ENCODE measurements at regions not wholly inside any gene's neighbourhood (a gene's known extent, or its start where the extent isn't known, plus 50 kb on each side); places are given as distances from the start of the nearest gene placed in this dataset.
"Not testable (repeated sequence)": the region's sequence is repeated elsewhere in the genome, so short reads cannot be mapped to it uniquely, and the experiment has no call there.

GRCh38 chr5:38607396-38607795 lies 51.0 kb upstream of the LIFR start:
- DNase-seq (ENCODE audit: low spot score) = peak; percentile 80

DNA sequence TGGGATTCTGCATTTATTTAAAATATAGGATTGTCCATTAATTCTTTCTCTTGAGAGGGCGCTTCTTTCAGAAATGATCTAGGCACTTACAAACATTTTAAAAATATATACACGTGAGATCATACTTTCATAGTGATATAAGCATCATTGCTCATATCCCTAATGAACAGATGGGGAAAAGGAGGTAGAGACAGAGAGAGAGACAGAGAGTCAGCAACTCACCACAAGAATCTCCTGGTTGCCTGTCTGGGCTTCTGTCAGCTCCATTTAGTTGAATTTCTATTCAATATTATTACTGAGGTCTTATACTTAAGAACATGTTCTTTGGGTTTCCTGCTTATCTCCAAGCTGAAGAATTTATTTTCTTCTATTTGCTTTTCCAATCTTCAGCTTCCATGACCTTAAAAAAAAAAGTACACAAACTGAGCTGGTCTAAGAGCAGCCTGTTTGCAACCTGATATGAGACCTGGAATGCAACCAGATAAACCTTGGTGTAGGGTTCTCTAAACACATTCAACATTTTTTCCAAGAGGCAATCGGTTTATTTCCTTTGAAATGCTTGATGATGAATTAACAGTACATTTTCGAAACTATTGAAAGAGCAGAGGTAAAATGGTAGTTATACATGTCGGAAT lies 51.6 kb upstream of the LIFR start:
- no peak for DNase-seq (ENCODE audit: low spot score)

DNA sequence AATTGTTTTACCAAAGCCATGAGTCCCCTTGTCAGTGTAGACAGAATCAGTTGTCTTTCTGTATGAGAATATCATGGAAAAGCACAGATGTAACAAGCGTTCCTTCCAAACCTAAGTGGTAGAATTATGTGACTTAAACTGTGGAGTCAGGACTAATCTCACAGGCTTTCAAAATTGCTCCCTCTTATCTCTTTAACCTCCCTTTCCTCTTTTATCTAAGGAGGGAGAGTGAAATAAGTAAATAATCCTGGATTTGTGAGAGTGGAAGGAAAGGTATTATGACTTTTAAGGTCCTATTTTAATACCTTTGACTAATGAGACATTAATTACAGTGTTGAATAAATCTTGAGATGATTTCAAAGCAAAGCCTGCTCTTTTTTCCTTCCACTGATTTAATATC lies 52.4 kb upstream of the LIFR start:
- no peak for DNase-seq (ENCODE audit: low spot score)

DNA sequence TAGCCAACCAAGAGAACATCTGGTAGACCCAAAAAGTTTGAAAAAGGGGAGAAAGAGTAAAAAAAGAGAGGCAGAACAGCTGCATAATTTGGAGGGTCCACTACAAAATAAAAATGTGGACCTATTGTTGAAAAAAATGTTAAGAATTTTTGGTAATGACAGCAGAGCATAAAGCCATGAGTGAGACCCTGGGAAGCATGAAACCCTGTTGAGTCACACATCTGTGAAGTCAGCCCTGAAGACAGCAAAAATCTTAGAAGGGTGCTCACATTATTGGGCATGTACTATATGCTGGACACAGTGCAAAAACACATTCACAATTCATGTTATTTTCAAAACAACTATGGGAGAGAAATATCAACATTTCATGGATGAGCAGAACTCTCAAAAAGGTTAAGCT lies 56.4 kb upstream of the LIFR start:
- peak; percentile 53 for DNase-seq (ENCODE audit: low spot score)

DNA sequence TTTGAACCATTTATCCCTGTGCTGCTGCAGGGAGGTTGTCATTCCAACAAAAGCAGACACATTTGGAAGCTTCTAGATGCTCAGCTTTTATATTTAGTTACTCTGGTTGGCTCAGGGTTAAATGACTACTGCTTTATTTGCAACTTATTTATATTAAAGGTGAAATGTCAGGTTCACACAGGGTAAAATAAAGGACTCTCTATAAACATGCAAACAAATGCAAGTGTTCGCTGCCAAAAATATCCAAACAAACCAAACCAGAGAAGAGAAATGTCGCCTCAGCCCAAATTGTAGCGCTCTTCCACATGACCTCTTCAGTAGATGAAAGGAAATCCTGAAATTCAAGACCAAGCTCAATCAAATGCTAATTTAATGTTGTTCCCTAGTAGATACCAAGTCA lies 57.0 kb upstream of the LIFR start:
- no peak for DNase-seq (ENCODE audit: low spot score)

GRCh38 chr5:38613992-38614836 lies 57.8 kb upstream of the LIFR start:
- DNase-seq (ENCODE audit: low spot score) = no peak

- DNase-seq (ENCODE audit: low spot score) = no peak
These were observed 58.6 kb upstream of the LIFR start for GRCh38 chr5:38615042-38615441.

DNA sequence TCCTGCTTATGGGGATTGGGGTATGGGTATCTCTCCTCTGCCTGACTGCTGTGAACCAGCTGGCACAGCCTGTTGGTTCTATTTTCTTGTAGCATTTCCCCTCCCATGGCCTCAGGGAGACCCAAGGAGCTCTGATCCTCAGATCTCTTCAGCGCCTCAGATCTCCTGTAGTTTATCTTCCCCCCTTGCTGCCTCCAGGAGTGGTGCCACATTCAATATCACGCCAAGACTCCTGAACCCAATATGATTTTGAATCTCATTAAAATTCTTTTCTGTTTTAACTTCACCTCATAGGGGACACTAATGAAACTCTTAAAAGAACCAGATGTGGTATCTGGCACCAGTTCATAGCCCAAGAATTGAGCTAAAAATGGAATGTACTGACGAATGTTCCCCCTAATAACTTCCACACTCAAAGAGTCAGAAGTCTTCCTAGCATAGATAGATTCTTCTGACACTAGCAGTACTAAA lies 59.6 kb upstream of the LIFR start:
- no peak for DNase-seq (ENCODE audit: low spot score)

DNA sequence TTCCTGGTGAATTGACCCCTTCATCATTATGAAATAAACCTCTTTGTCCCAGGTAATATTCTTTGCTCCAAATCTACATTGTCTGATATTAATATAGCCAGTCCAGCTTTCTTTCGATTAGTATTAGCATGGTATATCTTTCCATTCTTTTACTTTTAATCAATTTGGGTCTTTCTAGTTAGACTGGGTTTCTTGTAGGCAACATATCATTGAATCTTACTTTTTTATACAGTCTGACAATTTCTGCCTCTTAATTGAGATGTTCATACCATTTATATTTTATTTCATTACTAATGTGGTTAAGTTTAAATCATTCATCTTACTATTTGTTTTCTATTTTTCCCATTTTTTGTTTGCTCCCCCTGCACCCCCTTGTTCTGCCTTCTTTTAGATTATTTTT lies 61.7 kb upstream of the LIFR start:
- no peak for DNase-seq (ENCODE audit: low spot score)

DNA sequence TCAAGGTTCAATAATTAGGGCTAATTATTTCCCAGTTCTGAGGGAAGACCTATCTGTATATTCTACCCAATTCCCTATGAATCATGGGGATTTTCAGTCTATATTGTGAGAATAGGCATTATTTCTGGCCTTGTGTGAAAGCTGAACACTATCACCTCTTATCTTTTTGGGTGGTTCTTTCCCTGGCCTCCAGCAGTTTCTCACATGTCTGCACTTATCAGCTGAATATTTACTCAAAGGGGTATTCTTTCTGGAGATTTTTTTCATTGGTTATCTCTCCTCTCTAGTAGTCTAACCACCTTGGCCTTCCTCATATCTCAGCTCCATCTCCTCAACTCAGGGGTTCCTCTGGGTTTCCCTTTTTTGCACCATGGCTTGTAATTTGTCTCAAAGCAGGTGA lies 64.9 kb upstream of the LIFR start:
- no peak for DNase-seq (ENCODE audit: low spot score)

- DNase-seq (ENCODE audit: low spot score) = no peak
These were observed 65.5 kb upstream of the LIFR start for GRCh38 chr5:38621840-38622437.

GRCh38 chr5:38622723-38623129 lies 66.3 kb upstream of the LIFR start:
- no peak for DNase-seq (ENCODE audit: low spot score)

DNA sequence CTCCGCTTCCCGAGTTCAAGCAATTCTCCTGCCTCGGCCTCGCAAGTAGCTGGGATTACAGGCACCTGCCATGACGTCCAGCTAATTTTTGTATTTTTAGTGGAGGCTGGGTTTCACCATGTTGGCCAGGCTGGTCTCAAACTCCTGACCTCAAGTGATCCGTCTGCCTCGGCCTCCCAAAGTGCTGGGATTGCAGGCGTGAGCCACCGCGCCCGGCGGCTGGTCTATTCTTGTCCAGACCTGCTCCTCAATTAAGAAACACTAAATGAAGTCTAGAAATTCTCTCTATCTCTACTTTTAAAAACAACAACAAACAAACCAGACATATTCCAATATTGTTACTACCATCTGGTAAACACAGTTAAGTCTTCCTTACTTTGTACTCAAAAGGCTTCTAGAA lies 68.1 kb upstream of the LIFR start:
- DNase-seq (ENCODE audit: low spot score) = not testable (repeated sequence)

- not testable (repeated sequence) for DNase-seq (ENCODE audit: low spot score)
These were observed 74.9 kb upstream of the LIFR start for GRCh38 chr5:38631376-38631775.

GRCh38 chr5:38634568-38635369 lies 78.3 kb upstream of the LIFR start:
- DNase-seq (ENCODE audit: low spot score) = peak; percentile 84

GRCh38 chr5:38636626-38637025 lies 80.2 kb upstream of the LIFR start:
- DNase-seq (ENCODE audit: low spot score) = peak; percentile 53

DNA sequence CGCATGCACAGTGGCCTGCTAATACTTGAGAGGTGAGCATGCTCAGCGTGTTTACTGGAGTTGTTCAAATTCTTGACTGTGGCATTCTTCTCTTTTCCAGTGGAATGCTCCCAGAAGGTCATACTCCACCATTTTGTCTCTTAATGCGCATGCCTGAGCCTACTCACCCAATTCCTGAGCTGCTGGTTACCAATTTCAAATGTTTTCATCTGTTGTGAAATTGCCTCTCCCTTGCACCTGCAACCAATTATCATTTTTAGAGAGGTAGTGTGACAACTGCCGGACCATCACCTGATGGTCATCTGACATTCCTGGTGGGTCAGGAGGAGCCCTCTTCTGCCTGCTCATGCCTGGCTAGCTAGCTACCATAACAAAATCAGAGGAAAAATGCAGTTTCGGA lies 82.2 kb upstream of the LIFR start:
- DNase-seq (ENCODE audit: low spot score) = no peak

DNA sequence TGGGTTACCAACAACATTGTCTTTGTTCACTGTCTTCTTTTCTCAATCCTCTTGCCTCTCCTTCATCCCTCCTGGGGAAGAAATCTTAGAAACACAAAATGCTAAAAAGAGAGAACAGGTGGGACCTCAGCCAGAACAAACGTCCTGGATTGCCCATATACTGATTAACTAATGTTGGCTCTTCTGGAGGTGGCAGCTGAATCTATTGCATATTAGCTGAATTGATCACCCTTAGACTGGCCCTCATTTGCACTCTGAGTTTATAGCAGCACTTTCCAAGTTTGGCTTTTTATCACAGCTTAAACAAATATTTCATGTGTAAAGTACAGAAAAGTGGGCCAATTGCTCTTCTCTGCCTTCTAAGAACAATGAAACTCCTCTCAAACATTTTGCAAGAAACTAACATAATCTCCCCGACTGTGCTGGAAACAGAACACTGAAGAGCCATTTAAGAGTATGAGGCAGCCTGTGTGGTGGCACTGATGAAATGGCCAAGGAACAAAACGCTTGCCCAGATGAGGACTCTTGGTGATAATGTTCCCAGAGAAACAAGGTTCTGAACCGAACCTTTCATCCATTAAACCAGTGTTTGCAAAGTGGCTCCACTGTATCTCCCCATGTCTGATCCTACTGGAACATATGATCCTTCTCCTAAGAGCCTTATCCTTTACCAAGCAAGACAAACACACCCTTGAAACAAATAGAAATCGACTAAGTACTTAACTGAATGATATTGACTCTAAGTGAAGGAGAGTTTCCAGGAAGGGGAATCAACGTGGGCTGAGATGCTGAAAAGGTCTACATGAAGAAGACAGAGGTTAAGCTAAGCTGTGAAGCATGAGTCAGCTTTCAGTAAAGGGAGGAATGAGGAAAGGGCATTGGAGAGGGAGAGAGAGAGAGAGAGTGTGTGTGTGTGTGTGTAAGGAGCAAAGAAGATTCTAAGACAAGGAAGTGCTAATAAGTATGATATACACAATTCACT lies 83.2 kb upstream of the LIFR start:
- DNase-seq (ENCODE audit: low spot score) = peak; percentile 70

- DNase-seq (ENCODE audit: low spot score) = no peak
These were observed 84.6 kb upstream of the LIFR start for GRCh38 chr5:38641003-38641402.

- no peak for DNase-seq (ENCODE audit: low spot score)
These were observed 85.9 kb upstream of the LIFR start for GRCh38 chr5:38642189-38642911.
